HL-60 (cell line): ENCODE measurements at regions not wholly inside any gene's neighbourhood (a gene's known extent, or its start where the extent isn't known, plus 50 kb on each side); places are given as distances from the start of the nearest gene placed in this dataset.

ENCODE experiments used
- TF ChIP-seq, protein P1 (sequence below): IDR thresholded peaks from one replicate; pipeline ENCODE4 v1.5.1; 2011; ENCODE audit warnings: low read length, control low read depth, inconsistent platforms; ENCODE audit not compliant: insufficient read depth
- TF ChIP-seq, protein P2 (sequence below): IDR thresholded peaks from 2 replicates; pipeline ENCODE4 v1.6.1; 2012; ENCODE audit warnings: low read depth; ENCODE audit not compliant: insufficient replicate concordance

DNA sequence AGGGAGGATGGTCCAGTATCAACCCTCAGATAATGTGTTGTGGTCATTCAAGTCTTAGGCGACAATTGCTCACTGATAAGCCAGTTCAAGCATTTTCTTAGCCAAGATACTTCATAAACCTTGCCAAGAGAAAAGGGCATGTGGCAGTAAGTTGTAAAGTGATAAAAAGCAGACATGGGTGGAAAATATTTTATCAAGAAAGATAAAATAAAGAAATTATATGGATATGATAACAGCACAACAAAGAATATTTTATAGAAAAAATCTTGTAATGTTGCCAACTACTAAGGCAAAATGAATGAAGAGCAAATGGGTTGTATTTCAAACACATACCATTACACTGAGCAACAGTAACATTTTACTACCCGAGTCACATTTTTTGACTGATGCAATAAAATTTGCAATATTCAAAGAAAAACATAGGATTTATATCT, 217.4 kb upstream of the PITX2 start:
- TF ChIP-seq, protein P1, sequence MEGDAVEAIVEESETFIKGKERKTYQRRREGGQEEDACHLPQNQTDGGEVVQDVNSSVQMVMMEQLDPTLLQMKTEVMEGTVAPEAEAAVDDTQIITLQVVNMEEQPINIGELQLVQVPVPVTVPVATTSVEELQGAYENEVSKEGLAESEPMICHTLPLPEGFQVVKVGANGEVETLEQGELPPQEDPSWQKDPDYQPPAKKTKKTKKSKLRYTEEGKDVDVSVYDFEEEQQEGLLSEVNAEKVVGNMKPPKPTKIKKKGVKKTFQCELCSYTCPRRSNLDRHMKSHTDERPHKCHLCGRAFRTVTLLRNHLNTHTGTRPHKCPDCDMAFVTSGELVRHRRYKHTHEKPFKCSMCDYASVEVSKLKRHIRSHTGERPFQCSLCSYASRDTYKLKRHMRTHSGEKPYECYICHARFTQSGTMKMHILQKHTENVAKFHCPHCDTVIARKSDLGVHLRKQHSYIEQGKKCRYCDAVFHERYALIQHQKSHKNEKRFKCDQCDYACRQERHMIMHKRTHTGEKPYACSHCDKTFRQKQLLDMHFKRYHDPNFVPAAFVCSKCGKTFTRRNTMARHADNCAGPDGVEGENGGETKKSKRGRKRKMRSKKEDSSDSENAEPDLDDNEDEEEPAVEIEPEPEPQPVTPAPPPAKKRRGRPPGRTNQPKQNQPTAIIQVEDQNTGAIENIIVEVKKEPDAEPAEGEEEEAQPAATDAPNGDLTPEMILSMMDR = no peak
- TF ChIP-seq, protein P2, sequence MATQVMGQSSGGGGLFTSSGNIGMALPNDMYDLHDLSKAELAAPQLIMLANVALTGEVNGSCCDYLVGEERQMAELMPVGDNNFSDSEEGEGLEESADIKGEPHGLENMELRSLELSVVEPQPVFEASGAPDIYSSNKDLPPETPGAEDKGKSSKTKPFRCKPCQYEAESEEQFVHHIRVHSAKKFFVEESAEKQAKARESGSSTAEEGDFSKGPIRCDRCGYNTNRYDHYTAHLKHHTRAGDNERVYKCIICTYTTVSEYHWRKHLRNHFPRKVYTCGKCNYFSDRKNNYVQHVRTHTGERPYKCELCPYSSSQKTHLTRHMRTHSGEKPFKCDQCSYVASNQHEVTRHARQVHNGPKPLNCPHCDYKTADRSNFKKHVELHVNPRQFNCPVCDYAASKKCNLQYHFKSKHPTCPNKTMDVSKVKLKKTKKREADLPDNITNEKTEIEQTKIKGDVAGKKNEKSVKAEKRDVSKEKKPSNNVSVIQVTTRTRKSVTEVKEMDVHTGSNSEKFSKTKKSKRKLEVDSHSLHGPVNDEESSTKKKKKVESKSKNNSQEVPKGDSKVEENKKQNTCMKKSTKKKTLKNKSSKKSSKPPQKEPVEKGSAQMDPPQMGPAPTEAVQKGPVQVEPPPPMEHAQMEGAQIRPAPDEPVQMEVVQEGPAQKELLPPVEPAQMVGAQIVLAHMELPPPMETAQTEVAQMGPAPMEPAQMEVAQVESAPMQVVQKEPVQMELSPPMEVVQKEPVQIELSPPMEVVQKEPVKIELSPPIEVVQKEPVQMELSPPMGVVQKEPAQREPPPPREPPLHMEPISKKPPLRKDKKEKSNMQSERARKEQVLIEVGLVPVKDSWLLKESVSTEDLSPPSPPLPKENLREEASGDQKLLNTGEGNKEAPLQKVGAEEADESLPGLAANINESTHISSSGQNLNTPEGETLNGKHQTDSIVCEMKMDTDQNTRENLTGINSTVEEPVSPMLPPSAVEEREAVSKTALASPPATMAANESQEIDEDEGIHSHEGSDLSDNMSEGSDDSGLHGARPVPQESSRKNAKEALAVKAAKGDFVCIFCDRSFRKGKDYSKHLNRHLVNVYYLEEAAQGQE = no peak
